ENCODE measurements at regions not wholly inside any gene's neighbourhood (a gene's known extent, or its start where the extent isn't known, plus 50 kb on each side); places are given as distances from the start of the nearest gene placed in this dataset.
"Not testable (repeated sequence)": the region's sequence is repeated elsewhere in the genome, so short reads cannot be mapped to it uniquely, and the experiment has no call there.

GRCh38 chr4:19286924-19287323, 964.8 kb upstream of the SLIT2 start:
- no peak for FAIRE-seq
- DNase-seq (ENCODE audit: insufficient read length, low spot score), result no peak

- FAIRE-seq, result no peak
- no peak for DNase-seq (ENCODE audit: insufficient read length, low spot score)
These were observed 966.6 kb upstream of the SLIT2 start for GRCh38 chr4:19285146-19285545.

DNA sequence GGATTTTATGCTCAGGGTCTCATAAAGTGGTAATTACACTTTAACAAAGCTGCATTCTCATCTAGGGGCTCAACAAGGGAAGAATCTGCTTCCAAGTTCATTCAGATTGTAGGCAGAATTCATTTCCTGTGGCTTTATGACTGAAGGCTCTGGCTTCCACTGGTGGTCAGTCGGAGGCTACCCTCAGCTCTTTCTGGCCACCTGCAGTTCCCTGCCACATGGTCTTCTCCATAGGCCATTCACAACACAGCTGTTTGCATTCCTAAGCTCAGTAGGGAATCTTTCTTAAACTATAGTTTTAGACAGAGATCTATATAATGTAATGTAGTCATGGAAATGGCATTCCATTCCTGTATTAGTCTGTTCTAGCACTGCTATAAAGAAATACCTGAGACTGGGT, 973.0 kb upstream of the SLIT2 start:
- no peak for DNase-seq (ENCODE audit: insufficient read length, low spot score)
- FAIRE-seq, result no peak

DNA sequence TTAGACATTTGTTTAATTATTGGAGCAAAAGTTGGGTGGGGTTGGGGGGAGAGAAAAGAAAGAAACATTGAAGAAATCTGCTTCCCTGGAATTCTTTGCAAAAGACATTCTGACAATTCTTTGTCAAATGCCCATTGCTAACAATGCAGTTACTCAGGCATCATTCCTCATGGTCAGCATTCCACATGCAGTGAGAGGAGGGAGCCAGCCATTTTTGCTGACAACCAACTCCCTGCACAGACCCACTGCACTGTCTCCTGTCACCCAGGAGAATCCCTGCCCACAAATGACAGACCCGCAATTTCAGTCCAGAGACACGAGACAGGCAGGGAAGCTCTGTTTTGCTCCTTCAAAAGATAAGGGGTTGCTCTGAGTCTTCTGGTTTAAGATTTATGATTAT, 985.1 kb upstream of the SLIT2 start:
- FAIRE-seq, result no peak
- DNase-seq (ENCODE audit: insufficient read length, low spot score), result no peak

DNA sequence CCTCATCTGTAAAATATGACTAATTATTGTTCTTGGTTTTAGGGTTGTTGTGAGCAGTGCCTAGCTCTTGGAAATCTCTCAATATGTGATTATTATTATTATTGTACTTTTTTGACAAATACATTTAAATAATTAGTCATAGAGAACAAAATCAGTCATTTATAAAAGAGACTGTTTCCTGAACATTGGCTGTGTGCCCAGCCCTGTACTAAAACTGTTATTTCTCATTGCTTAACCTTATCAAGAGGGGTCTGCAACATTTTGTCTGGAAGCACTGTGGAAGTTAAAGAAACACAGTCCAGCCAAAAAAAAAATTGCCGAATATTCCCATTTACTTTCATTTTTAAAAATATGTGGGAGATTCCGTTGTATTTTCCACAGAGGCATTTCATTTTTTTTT, 989.2 kb upstream of the SLIT2 start:
- DNase-seq (ENCODE audit: insufficient read length, low spot score) (no peak), FAIRE-seq (no peak)

DNA sequence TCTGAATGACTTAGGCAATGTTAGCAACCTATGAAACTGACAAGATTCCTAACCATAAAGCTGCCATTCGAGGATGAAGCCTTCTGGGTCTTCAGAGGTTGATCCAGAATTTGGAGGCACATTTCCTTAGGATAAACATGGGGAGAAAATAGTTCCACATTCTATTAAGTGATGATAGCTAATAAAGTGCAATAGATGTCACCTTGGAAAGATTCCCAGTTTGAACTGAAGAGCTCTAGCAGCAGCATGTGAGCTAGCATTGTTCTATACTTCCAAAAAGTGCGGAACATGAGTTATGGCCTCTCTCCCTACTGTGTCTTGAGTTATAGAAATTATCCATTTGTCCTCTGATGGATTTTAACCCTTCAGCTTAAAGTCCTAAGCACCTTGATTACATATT, 991.4 kb upstream of the SLIT2 start:
- DNase-seq (ENCODE audit: insufficient read length, low spot score), result no peak
- no peak for FAIRE-seq

GRCh38 chr4:19259920-19260319, 991.8 kb upstream of the SLIT2 start:
- FAIRE-seq, result no peak
- DNase-seq (ENCODE audit: insufficient read length, low spot score), result no peak

GRCh38 chr4:19256823-19257222, 994.9 kb upstream of the SLIT2 start:
- no peak for DNase-seq (ENCODE audit: insufficient read length, low spot score)
- no peak for FAIRE-seq

DNA sequence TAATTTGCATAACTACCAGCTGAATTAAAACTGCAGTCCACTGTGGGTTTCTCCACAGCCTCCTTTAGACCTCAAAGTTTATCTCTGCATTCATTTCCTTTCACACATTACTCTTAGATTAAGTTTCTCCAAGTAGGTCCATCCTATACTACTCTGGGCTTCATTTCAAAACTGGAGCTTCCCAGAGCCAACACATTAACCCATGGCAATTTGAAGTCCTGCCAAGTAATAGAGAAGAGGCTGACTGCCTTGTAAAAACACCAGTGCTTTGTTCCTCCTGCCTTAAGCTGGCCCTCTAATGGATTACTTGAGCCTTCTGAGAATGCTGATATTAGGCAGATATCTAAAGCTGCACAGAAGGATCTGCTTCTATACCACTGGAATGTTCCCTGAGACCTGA, 997.2 kb upstream of the SLIT2 start:
- DNase-seq (ENCODE audit: insufficient read length, low spot score) (no peak), FAIRE-seq (no peak)

DNA sequence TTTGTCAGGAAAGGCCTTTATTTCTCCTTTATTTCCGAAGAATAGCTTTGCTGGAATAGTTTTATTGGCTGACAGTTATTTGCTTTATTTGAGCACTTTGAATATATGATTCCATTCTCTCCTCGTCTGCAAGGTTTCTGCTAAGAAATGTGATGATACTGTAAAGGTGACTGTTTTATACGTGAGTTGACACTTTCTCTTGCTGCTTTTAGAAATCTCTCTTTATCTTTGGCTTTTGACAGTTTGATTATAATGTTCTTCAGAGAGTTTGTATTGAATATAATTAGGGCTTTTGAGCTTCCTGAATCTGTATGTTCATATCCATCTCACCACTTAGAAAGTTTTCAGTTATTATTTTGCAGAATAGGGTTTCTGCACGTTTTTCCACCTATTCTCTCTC, 1003.7 kb upstream of the SLIT2 start:
- DNase-seq (ENCODE audit: insufficient read length, low spot score) (no peak), FAIRE-seq (no peak)

- DNase-seq (ENCODE audit: insufficient read length, low spot score) (no peak), FAIRE-seq (no peak)
These were observed 1009.8 kb upstream of the SLIT2 start for GRCh38 chr4:19241895-19242294.

DNA sequence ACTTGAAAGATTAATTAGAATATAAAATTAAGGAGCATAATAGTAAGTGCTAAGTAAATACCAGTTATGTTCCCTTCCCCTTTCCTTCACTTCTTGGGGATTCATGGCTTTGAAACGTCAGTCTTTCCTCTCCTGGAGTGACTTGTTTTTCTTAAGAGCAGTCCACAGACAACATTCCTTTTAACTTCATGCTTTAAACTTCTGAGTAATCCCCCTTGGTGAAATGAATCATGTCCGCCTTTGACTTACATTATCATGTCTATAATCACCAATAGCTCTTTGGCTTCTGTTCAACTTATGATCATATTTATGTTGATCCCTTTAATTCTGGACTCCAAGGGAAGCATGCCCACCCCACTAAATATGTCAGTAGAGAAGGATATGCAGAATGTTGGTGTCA, 1012.1 kb upstream of the SLIT2 start:
- FAIRE-seq, result no peak
- no peak for DNase-seq (ENCODE audit: insufficient read length, low spot score)

DNA sequence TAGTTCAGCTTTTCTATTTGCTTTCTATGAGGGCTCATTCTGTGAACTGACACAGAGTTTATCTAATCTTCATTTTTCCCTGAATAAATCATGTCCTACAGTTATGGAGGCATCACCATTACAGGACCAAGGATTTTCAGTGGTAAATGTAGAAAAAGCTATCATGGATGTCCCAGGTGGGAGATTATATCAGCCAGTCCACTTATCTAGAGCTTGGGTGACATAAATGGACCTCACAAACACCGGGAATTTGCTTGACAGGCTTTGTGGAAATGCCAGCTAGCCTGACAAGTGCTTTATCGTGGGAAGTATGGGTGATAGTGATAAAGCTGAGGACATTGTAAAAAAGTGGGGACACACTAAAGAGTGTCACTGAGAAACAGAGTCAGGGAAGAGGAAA, 1015.2 kb upstream of the SLIT2 start:
- DNase-seq (ENCODE audit: insufficient read length, low spot score) (no peak), FAIRE-seq (no peak)

GRCh38 chr4:19230906-19231545, 1020.7 kb upstream of the SLIT2 start:
- DNase-seq (ENCODE audit: insufficient read length, low spot score) (no peak), FAIRE-seq (no peak)

- FAIRE-seq (no peak), DNase-seq (ENCODE audit: insufficient read length, low spot score) (no peak)
These were observed 1024.0 kb upstream of the SLIT2 start for GRCh38 chr4:19227701-19228100.

DNA sequence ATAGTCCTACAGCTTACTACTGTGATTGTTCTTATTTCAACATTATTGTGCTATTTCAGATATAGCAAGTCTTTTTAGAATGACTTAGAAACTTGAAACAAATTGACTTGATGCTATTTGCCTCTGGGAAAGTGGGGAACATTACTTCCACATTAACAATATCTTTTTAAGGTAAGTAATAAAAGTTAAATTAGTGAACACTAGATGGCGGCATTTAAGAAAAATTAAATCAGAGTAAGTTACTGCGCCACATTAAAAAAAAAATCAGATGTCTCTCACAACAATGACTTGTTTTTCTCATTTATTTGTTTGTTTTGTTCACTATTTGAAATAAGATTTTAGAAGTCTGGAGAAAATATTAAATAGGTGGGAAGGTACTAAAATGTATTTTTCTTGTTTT, 1026.9 kb upstream of the SLIT2 start:
- no peak for DNase-seq (ENCODE audit: insufficient read length, low spot score)
- FAIRE-seq, result peak; percentile 55

DNA sequence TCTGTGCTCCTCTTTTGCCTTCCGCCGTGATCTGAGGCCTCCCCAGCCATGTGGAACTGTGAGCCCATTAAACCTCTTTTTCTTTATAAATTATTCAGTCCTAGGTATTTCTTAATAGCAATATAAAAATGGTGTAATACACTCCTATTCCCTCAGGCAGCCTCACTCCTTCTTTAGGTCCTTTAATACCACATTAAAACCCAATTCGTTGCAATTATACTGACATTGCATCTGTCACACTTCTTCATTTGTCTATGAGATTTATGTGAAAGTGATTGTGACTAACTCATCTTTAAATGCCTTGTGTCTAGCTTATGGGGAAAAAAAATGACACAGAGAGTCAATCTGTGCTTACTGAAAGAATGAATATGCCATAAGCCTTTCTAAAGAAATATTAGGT, 1035.2 kb upstream of the SLIT2 start:
- DNase-seq (ENCODE audit: insufficient read length, low spot score) (no peak), FAIRE-seq (no peak)

GRCh38 chr4:19214591-19215186, 1037.0 kb upstream of the SLIT2 start:
- FAIRE-seq (no peak), DNase-seq (ENCODE audit: insufficient read length, low spot score) (no peak)

GRCh38 chr4:19213388-19213787, 1038.3 kb upstream of the SLIT2 start:
- DNase-seq (ENCODE audit: insufficient read length, low spot score), result no peak
- no peak for FAIRE-seq

DNA sequence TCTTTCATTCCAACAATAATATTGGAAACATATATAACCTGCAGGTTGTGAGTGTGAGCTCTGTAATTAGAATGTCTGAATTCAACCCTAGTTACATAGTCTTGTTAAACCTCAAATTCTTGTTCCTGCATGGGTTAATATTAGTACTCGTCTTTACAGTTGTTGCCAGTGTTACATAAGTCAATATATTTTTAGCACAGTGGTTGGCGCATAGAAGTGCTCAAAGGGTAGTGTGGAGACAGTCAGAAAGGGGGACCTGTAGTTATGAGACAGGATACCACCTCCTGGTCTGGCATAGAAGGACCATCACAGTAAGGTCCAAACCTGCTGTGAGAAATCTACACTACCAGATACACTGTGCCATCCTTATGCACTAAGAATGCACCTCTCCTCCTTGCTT, 1045.9 kb upstream of the SLIT2 start:
- FAIRE-seq, result no peak
- DNase-seq (ENCODE audit: insufficient read length, low spot score), result no peak

DNA sequence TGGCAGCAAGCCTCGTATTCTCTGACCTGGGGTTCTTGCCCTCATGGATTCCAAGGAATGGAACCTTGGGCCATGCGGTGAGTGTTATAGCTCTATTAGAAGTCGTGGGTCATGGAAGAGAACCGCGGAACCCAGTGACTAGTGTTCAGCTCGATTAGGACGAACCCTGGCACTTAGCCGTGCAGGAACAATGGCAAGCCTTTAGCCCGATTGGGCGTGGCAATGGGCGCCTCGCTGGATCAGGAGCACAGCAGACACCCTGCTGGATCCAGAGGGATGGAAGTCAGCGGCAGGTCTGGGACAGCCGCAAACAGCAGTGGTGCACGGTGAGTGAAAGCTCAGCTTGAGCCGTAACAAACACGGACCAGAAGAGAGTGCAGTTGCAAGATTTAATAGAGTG, 1053.9 kb upstream of the SLIT2 start:
- FAIRE-seq; DNase-seq (ENCODE audit: insufficient read length, low spot score): not testable (repeated sequence)

DNA sequence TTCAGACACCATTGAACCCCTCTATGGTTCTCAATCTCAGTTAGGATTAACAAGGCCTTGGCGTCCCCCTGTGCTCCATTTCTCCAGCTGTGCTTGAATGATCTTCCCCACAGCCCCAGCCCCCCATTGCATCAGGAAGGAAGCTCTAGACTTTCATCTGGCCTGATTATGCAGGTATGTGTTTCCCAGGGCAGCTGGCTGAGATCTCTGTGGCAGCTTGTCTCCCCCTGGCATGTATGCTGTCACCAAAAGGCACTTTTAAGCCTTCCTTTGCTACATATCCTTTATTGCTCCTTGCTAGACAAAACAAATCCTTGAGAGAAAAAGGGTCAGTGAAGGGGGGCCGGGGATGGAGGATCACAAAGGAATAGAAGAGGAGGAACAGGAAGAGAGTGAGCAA, 1056.0 kb upstream of the SLIT2 start:
- no peak for FAIRE-seq

DNA sequence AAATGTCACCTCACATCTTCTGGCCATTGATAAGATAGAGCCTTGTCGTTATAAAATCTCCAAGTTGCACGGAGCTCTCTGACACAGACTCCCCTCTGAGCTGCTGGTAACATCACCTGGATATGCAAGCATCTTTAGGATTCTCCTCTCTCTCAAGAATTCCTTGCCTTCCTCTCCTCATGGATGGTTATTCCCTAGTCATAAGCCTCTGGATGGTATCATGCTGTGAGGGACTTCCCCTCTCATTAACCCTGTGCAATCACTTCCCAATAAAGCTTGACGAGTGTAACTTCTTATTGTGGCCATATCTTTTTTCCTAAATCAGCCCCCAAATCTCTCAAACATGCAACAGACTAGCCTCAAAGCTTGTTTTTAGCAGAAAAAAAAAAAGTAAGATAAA, 1057.0 kb upstream of the SLIT2 start:
- DNase-seq (ENCODE audit: insufficient read length, low spot score) (no peak), FAIRE-seq (no peak)

More for the DNA sequence above, 1056.0 kb upstream of the SLIT2 start:
- no peak for DNase-seq (ENCODE audit: insufficient read length, low spot score)
